ENCODE measurements at regions not wholly inside any gene's neighbourhood (a gene's known extent, or its start where the extent isn't known, plus 50 kb on each side); places are given as distances from the start of the nearest gene placed in this dataset.

DNA sequence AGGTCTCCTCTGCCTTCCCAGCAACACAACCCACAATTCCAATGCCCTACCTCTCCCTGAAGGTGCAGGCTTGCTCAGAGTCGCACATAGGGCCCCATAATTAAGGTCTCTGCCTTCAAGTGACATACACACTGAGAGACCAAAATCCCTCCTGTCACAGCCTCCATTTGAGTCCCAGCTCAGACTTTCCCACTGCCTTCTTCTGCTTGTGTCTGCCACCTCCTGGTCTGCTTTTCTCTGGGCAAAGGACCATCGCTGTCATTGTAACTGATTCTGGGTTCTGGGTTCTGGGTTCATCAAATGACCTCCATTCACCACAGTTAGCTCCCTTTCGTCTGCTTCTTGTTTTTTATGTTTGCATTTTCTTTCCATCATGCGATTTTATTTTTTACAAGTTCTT is 119.2 kb upstream of the ATP1B1 start:
- H3K27ac Mint-ChIP-seq: no peak overlapping the region

GRCh38 chr1:168987923-168988322 is 118.6 kb upstream of the ATP1B1 start:
- H3K4me3 ChIP-seq (ENCODE audit: low read length): no peak overlapping the region
- H3K4me1 Mint-ChIP-seq (ENCODE audit: low read depth): no peaks in the 10 kb centered on the region
- H3K9me3 ChIP-seq (ENCODE audit: control insufficient read depth in 1 of 2, insufficient read depth in 1 of 2, low read length in 2 of 2): no peaks in the 10 kb centered on the region
- ATAC-seq (ENCODE audit: poor library complexity): no peak
- no peaks in the 10 kb centered on the region for H3K27me3 ChIP-seq (ENCODE audit: control insufficient read depth in 1 of 2, insufficient read depth in 2 of 2, low read length in 2 of 2)
- intact Hi-C loops (cut with DNase I, micrococcal nuclease): no loop called here
- H3K27ac Mint-ChIP-seq: no peak overlapping the region
- no peaks in the 10 kb centered on the region for H3K4me1 ChIP-seq (ENCODE audit: insufficient read depth, low read length)
- H3K27me3 Mint-ChIP-seq: peaks cover 5% of the 10 kb centered on the region
- no peak overlapping the region for H3K4me3 Mint-ChIP-seq
- H3K27ac ChIP-seq (ENCODE audit: low read depth in 1 of 2, low read length in 2 of 2): no peak overlapping the region
- no peaks in the 10 kb centered on the region for H3K36me3 ChIP-seq (ENCODE audit: insufficient read depth, low read length)
- ChIA-PET POLR2A (no interaction called here), CTCF (no interaction called here)
- TF ChIP-seq CTCF (IDR thresholded peaks at IDR 0.05): no peak
- no peaks in the 10 kb centered on the region for H3K36me3 Mint-ChIP-seq (ENCODE audit: low read depth)
- DNase-seq: no peak
- no peaks in the 10 kb centered on the region for H3K9me3 Mint-ChIP-seq

More for the DNA sequence above, 119.2 kb upstream of the ATP1B1 start:
- Histone ChIP-seq H3K36me3 (ENCODE audit: insufficient read depth, low read length) (no peaks in the 10 kb centered on the region), H3K27me3 (ENCODE audit: control insufficient read depth in 1 of 2, insufficient read depth in 2 of 2, low read length in 2 of 2) (no peaks in the 10 kb centered on the region), H3K9me3 (ENCODE audit: control insufficient read depth in 1 of 2, insufficient read depth in 1 of 2, low read length in 2 of 2) (no peaks in the 10 kb centered on the region), H3K4me1 (ENCODE audit: insufficient read depth, low read length) (no peaks in the 10 kb centered on the region), H3K27ac (ENCODE audit: low read depth in 1 of 2, low read length in 2 of 2) (no peak overlapping the region), H3K4me3 (ENCODE audit: low read length) (no peak overlapping the region)
- no peaks in the 10 kb centered on the region for H3K9me3 Mint-ChIP-seq
- intact Hi-C loops (cut with DNase I, micrococcal nuclease): no loop called here
- H3K4me3 Mint-ChIP-seq: no peak overlapping the region
- POLR2A ChIA-PET: no interaction called here
- H3K27me3 Mint-ChIP-seq: peaks cover 5% of the 10 kb centered on the region
- CTCF ChIA-PET: no interaction called here
- TF ChIP-seq CTCF (IDR thresholded peaks at IDR 0.05): no peak
- ATAC-seq (ENCODE audit: poor library complexity) (no peak), DNase-seq (no peak)
- H3K4me1 Mint-ChIP-seq (ENCODE audit: low read depth): no peaks in the 10 kb centered on the region
- H3K36me3 Mint-ChIP-seq (ENCODE audit: low read depth): no peaks in the 10 kb centered on the region

GRCh38 chr1:168989985-168990384 is 116.5 kb upstream of the ATP1B1 start:
- H3K27ac Mint-ChIP-seq: no peak overlapping the region
- no peak overlapping the region for H3K4me3 Mint-ChIP-seq
- Histone ChIP-seq H3K36me3 (ENCODE audit: insufficient read depth, low read length) (no peaks in the 10 kb centered on the region), H3K4me1 (ENCODE audit: insufficient read depth, low read length) (no peaks in the 10 kb centered on the region), H3K27me3 (ENCODE audit: control insufficient read depth in 1 of 2, insufficient read depth in 2 of 2, low read length in 2 of 2) (no peaks in the 10 kb centered on the region), H3K27ac (ENCODE audit: low read depth in 1 of 2, low read length in 2 of 2) (no peak overlapping the region), H3K4me3 (ENCODE audit: low read length) (no peak overlapping the region), H3K9me3 (ENCODE audit: control insufficient read depth in 1 of 2, insufficient read depth in 1 of 2, low read length in 2 of 2) (no peaks in the 10 kb centered on the region)
- TF ChIP-seq CTCF (IDR thresholded peaks at IDR 0.05): no peak
- H3K27me3 Mint-ChIP-seq: peaks cover 5% of the 10 kb centered on the region
- no peaks in the 10 kb centered on the region for H3K9me3 Mint-ChIP-seq
- CTCF ChIA-PET: no interaction called here
- intact Hi-C loops (cut with DNase I, micrococcal nuclease): no loop called here
- no peaks in the 10 kb centered on the region for H3K4me1 Mint-ChIP-seq (ENCODE audit: low read depth)
- no peak for DNase-seq
- ATAC-seq (ENCODE audit: poor library complexity): no peak
- POLR2A ChIA-PET: no interaction called here
- no peaks in the 10 kb centered on the region for H3K36me3 Mint-ChIP-seq (ENCODE audit: low read depth)
